ENCODE measurements at regions not wholly inside any gene's neighbourhood (a gene's known extent, or its start where the extent isn't known, plus 50 kb on each side); places are given as distances from the start of the nearest gene placed in this dataset.

DNA sequence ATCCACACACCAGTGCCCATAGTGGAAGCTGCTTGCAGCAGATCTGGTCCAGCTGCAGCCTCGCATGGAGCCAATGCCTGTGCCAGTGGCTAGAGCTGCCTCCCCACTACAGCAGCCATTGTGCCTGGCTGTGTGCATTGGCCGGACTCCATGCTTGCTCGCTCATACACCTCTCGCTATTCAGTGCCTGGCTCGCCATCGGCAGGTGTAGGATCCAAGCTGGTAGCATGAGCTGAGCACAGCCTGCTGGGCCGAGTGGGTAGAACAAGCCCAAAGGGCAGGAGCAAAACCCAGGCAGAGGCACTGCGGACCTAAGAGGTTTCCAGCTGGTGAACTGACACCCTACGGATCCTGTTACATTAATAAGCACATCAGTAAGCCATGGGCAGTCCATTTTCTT is 1184.1 kb downstream of the AMY1C start:
- no peak overlapping the region for H3K27ac ChIP-seq (ENCODE audit: control insufficient read depth, insufficient read depth)

DNA sequence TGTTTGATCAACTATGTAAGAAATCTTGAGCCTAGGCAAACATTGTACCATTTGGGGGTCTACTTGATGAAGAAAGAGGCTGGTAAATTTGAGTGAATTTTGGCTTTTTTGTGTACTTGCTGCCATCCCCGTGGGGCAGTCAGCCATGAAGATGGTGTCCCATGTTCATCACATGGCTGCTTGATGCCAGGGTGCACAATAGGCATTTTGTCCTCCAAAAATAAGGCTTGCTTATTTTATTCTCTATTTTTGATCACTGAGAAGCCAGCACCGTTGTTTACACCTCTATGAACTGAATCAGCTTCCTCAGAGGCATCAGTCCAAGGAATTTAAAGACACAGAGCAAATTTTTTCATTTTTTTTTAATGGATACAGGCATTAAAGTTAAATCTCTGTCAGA is 1195.7 kb downstream of the AMY1C start:
- Histone ChIP-seq H4K20me1 (ENCODE audit: control insufficient read depth, insufficient read depth) (no peaks in the 10 kb centered on the region), H3K27me3 (replicated peaks in 1 of 2; ENCODE audit: control insufficient read depth in 2 of 2, insufficient read depth in 2 of 2, low read length in 1 of 2) (no peaks in the 10 kb centered on the region)
- TF ChIP-seq GABPA (IDR thresholded peaks at IDR 0.05; ENCODE audit: low read depth) (no peak), HDAC2 (IDR thresholded peaks at IDR 0.05) (no peak), SIX5 (IDR thresholded peaks at IDR 0.05; ENCODE audit: low read depth, low read length, severe bottlenecking) (no peak), ZBED1 (IDR thresholded peaks at IDR 0.05; ENCODE audit: borderline replicate concordance) (no peak), SP1 (IDR thresholded peaks at IDR 0.05; ENCODE audit: low read depth, low read length) (no peak), TAF1 (IDR thresholded peaks at IDR 0.05; ENCODE audit: borderline replicate concordance, low read depth, low read length) (no peak), ZNF24 (IDR thresholded peaks at IDR 0.05) (no peak), ETV6 (conservative IDR thresholded peaks at IDR 0.05 in 1 of 2, IDR thresholded peaks at IDR 0.05 in 1 of 2; ENCODE audit: borderline replicate concordance in 1 of 2, low read depth in 1 of 2) (no peak), ZNF274 (IDR thresholded peaks at IDR 0.05; ENCODE audit: insufficient read depth, insufficient read length) (no peak), IKZF1 (conservative IDR thresholded peaks at IDR 0.05) (no peak)
- TF ChIP-seq, protein P1, sequence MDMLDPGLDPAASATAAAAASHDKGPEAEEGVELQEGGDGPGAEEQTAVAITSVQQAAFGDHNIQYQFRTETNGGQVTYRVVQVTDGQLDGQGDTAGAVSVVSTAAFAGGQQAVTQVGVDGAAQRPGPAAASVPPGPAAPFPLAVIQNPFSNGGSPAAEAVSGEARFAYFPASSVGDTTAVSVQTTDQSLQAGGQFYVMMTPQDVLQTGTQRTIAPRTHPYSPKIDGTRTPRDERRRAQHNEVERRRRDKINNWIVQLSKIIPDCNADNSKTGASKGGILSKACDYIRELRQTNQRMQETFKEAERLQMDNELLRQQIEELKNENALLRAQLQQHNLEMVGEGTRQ (IDR thresholded peaks at IDR 0.05; ENCODE audit: borderline replicate concordance, low read depth, low read length), result no peak
- TF ChIP-seq, protein P2, sequence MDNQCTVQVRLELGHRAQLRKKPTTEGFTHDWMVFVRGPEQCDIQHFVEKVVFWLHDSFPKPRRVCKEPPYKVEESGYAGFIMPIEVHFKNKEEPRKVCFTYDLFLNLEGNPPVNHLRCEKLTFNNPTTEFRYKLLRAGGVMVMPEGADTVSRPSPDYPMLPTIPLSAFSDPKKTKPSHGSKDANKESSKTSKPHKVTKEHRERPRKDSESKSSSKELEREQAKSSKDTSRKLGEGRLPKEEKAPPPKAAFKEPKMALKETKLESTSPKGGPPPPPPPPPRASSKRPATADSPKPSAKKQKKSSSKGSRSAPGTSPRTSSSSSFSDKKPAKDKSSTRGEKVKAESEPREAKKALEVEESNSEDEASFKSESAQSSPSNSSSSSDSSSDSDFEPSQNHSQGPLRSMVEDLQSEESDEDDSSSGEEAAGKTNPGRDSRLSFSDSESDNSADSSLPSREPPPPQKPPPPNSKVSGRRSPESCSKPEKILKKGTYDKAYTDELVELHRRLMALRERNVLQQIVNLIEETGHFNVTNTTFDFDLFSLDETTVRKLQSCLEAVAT (IDR thresholded peaks at IDR 0.05), result no peak

More for the DNA sequence above, 1184.1 kb downstream of the AMY1C start:
- intact Hi-C loops (cut with micrococcal nuclease; ENCODE audit: unreplicated experiment), result no loop called here
- no peak overlapping the region for H3K4me2 ChIP-seq (ENCODE audit: control insufficient read depth, insufficient read depth)
- ATAC-seq, result no peak
- RAD21 ChIA-PET (ENCODE audit: unreplicated experiment), result interaction anchor here (1.1 kb wide), 1 partner anchor 12 kb away, joined by 3 read pairs; no protein-coding TSS in a partner anchor
- H3K9me3 ChIP-seq (replicated peaks; ENCODE audit: control insufficient read depth, insufficient read depth, low read length), result no peaks in the 10 kb centered on the region; the same call in 2 of the 3 replicates
- SMC1A ChIA-PET (ENCODE audit: uncharacterized antibody, unreplicated experiment), result interaction anchor here (1.0 to 1.1 kb wide), 2 partner anchors 25 to 33 kb away, joined by 3 read pairs; no protein-coding TSS in a partner anchor
- TF ChIP-seq, protein P3, sequence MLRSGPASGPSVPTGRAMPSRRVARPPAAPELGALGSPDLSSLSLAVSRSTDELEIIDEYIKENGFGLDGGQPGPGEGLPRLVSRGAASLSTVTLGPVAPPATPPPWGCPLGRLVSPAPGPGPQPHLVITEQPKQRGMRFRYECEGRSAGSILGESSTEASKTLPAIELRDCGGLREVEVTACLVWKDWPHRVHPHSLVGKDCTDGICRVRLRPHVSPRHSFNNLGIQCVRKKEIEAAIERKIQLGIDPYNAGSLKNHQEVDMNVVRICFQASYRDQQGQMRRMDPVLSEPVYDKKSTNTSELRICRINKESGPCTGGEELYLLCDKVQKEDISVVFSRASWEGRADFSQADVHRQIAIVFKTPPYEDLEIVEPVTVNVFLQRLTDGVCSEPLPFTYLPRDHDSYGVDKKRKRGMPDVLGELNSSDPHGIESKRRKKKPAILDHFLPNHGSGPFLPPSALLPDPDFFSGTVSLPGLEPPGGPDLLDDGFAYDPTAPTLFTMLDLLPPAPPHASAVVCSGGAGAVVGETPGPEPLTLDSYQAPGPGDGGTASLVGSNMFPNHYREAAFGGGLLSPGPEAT (IDR thresholded peaks at IDR 0.05; ENCODE audit: low read depth), result no peak
- CTCF ChIA-PET, result interaction anchor here (1.3 kb wide), 1 partner anchor 94 kb away, joined by 4 read pairs; no protein-coding TSS in a partner anchor
- FAIRE-seq, result no peak
- H3K27me3 ChIP-seq (replicated peaks in 1 of 2; ENCODE audit: control insufficient read depth in 2 of 2, insufficient read depth in 2 of 2, low read length in 1 of 2), result no peaks in the 10 kb centered on the region
- no peak for DNase-seq (ENCODE audit: low read depth, low spot score)
- no peak overlapping the region for H3K4me3 ChIP-seq
- peaks cover 6% of the 10 kb centered on the region for H3K4me1 ChIP-seq (ENCODE audit: control insufficient read depth, insufficient read depth, low read length)
- POLR2A ChIA-PET, result no interaction called here
- H3K79me2 ChIP-seq (ENCODE audit: control insufficient read depth, insufficient read depth, low read length), result no peaks in the 10 kb centered on the region
- H4K20me1 ChIP-seq (ENCODE audit: control insufficient read depth, insufficient read depth), result no peaks in the 10 kb centered on the region
- H3K36me3 ChIP-seq (ENCODE audit: control insufficient read depth in 2 of 2, insufficient read depth in 2 of 2, low read length in 1 of 2), result no peaks in the 10 kb centered on the region
- in situ Hi-C loops (cut with MboI), result no loop called here
- BruUV-seq (replicated peaks), result no TSS peak
- H2AFZ ChIP-seq (ENCODE audit: control insufficient read depth, low read depth, low read length), result no peak overlapping the region
- H3K9ac ChIP-seq (ENCODE audit: control insufficient read depth, insufficient read depth, low read length), result no peak overlapping the region
- WGBS (ENCODE audit: insufficient coverage, insufficient replicate concordance, low lambda C conversion rate, missing lambda C conversion rate), result 48% methylated on average over 9 of the region's 9 CpGs

More for the DNA sequence above, 1195.7 kb downstream of the AMY1C start:
- Histone ChIP-seq H2AFZ (ENCODE audit: control insufficient read depth, low read depth, low read length) (no peak overlapping the region), H3K4me2 (ENCODE audit: control insufficient read depth, insufficient read depth) (no peak overlapping the region), H3K27ac (ENCODE audit: control insufficient read depth, insufficient read depth) (no peak overlapping the region), H3K36me3 (ENCODE audit: control insufficient read depth in 2 of 2, insufficient read depth in 2 of 2, low read length in 1 of 2) (no peaks in the 10 kb centered on the region), H3K79me2 (ENCODE audit: control insufficient read depth, insufficient read depth, low read length) (no peaks in the 10 kb centered on the region), H3K4me3 (no peak overlapping the region), H3K9me3 (replicated peaks; ENCODE audit: control insufficient read depth, insufficient read depth, low read length) (no peaks in the 10 kb centered on the region; the same call in 2 of the 3 replicates), H3K9ac (ENCODE audit: control insufficient read depth, insufficient read depth, low read length) (no peak overlapping the region), H3K4me1 (ENCODE audit: control insufficient read depth, insufficient read depth, low read length) (no peaks in the 10 kb centered on the region)
- no peak for FAIRE-seq
- CTCF ChIA-PET, result interaction anchor here (1.4 to 1.6 kb wide), 2 partner anchors 24 to 41 kb away, joined by 3 to 4 read pairs; no protein-coding TSS in a partner anchor
- no peak for ATAC-seq
- in situ Hi-C loops (cut with MboI) (no loop called here), intact Hi-C loops (cut with micrococcal nuclease; ENCODE audit: unreplicated experiment) (no loop called here)
- WGBS (ENCODE audit: insufficient coverage, insufficient replicate concordance, low lambda C conversion rate, missing lambda C conversion rate), result 3% methylated on average over 2 of the region's 2 CpGs
- RAD21 ChIA-PET (ENCODE audit: unreplicated experiment), result no interaction called here
- no TSS peak for BruUV-seq (replicated peaks)
- SMC1A ChIA-PET (ENCODE audit: uncharacterized antibody, unreplicated experiment), result interaction anchor here (0.7 kb wide), 1 partner anchor 52 kb away, joined by 3 read pairs; no protein-coding TSS in a partner anchor
- POLR2A ChIA-PET, result interaction anchor here (1.3 kb wide), 1 partner anchor 14 kb away, joined by 3 read pairs; no protein-coding TSS in a partner anchor
- no peak for DNase-seq (ENCODE audit: low read depth, low spot score)

Measured in GM12878 (cell line).